H1 (cell line): ENCODE measurements at regions not wholly inside any gene's neighbourhood (a gene's known extent, or its start where the extent isn't known, plus 50 kb on each side); places are given as distances from the start of the nearest gene placed in this dataset.

ENCODE experiments used
- CTCF ChIA-PET: fragments of 300-600 bp; sonication (Branson Sonifier 250); formaldehyde crosslinking; loops from one replicate; lab custom pipeline; 2021; ENCODE audit not compliant: partially characterized antibody; lab: Charles Lee
- POLR2A ChIA-PET: fragments of 300-600 bp; sonication (Branson Sonifier 250); formaldehyde crosslinking; loops from one replicate; lab custom pipeline; 2021; ENCODE audit warnings: inconsistent platforms; ENCODE audit not compliant: partially characterized antibody; lab: Charles Lee
- DNase-seq, 2 experiments: peaks; one replicate each; pipeline versions ENCODE4 v3.0.0 to v3.0.0-alpha.2; 2010 to 2022; ENCODE audit warnings: low spot score in 2 of 2, low read depth in 1 of 2, mixed read lengths in 1 of 2
- FAIRE-seq: peaks from 2 replicates; lab custom pipeline; 2011; peaks lifted over from hg19 to GRCh38; lab: Jason Lieb, UNC
- H2AFZ ChIP-seq: 2 replicates; pipeline ENCODE4 v1.8.1; 2012; ENCODE audit warnings: low read length, inconsistent platforms
- H2AK5ac ChIP-seq: 2 replicates; pipeline ENCODE4 v1.6.1; 2013; ENCODE audit warnings: low read depth, low read length
- H2BK120ac ChIP-seq: replicated peaks from 2 replicates; pipeline ENCODE3; 2013; ENCODE audit warnings: low read depth, low read length, inconsistent platforms
- H2BK12ac ChIP-seq: 2 replicates; pipeline ENCODE4 v1.6.1; 2013; ENCODE audit warnings: low read depth, low read length
- H2BK15ac ChIP-seq: 2 replicates; pipeline ENCODE4 v1.6.1; 2013; ENCODE audit warnings: low read length
- H2BK20ac ChIP-seq: 2 replicates; pipeline ENCODE4 v1.6.1; 2013; ENCODE audit warnings: low read length
- H2BK5ac ChIP-seq: 2 replicates; pipeline ENCODE4 v1.6.1; 2013; ENCODE audit warnings: low read depth, low read length
- H3K14ac ChIP-seq: 2 replicates; pipeline ENCODE4 v1.6.1; 2013; ENCODE audit warnings: inconsistent platforms; ENCODE audit not compliant: insufficient read length
- H3K18ac ChIP-seq: 2 replicates; pipeline ENCODE4 v1.6.1; 2013; ENCODE audit warnings: low read length; ENCODE audit errors: extremely low read depth
- H3K23ac ChIP-seq: 2 replicates; pipeline ENCODE4 v1.6.1; 2013; ENCODE audit warnings: inconsistent platforms; ENCODE audit not compliant: insufficient read length
- H3K23me2 ChIP-seq: 2 replicates; pipeline ENCODE4 v1.6.1; 2013; ENCODE audit warnings: low read depth, low read length
- H3K27ac ChIP-seq: 2 replicates; pipeline ENCODE4 v1.6.1; 2011; ENCODE audit warnings: low read depth, low read length, inconsistent platforms
- H3K27me3 ChIP-seq, 4 experiments: replicated peaks in 1 of 4; 1 replicate in 1 of 4; 2 replicates in 3 of 4; pipeline versions ENCODE4 v1.6.1 to v1.8.1; 2011 to 2013; ENCODE audit warnings: low read length in 3 of 4, mild to moderate bottlenecking in 3 of 4, inconsistent platforms in 2 of 4, mixed read lengths in 2 of 4, moderate library complexity in 1 of 4; ENCODE audit not compliant: control insufficient read depth in 3 of 4, insufficient read depth in 3 of 4; ENCODE audit errors: extremely low read depth in 1 of 4
- H3K36me3 ChIP-seq, 4 experiments: 2 replicates each; pipeline versions ENCODE4 v1.6.1 to v1.8.1; 2011 to 2013; ENCODE audit warnings: mild to moderate bottlenecking in 4 of 4, low read length in 3 of 4, moderate library complexity in 2 of 4, control low read depth in 1 of 4, inconsistent platforms in 1 of 4; ENCODE audit not compliant: insufficient read depth in 4 of 4, control insufficient read depth in 2 of 4
- H3K4ac ChIP-seq: replicated peaks from 2 replicates; pipeline ENCODE3; 2013; ENCODE audit warnings: low read length, low read depth, mixed read lengths, inconsistent platforms; ENCODE audit not compliant: insufficient read length
- H3K4me1 ChIP-seq, 4 experiments: replicated peaks in 1 of 4; 1 replicate in 1 of 4; 2 replicates in 3 of 4; pipeline versions ENCODE4 v1.6.1 to v1.8.1; 2011 to 2013; ENCODE audit warnings: low read length in 3 of 4, inconsistent platforms in 2 of 4, mixed read lengths in 1 of 4; ENCODE audit not compliant: insufficient read depth in 4 of 4, control insufficient read depth in 3 of 4
- H3K4me2 ChIP-seq, 2 experiments: 2 replicates each; pipeline versions ENCODE4 v1.6.1 to v1.8.1; 2011 to 2013; ENCODE audit warnings: low read depth in 2 of 2, low read length in 2 of 2, control low read depth in 1 of 2, inconsistent platforms in 1 of 2, mild to moderate bottlenecking in 1 of 2; ENCODE audit not compliant: insufficient read depth in 1 of 2
- H3K4me3 ChIP-seq, 4 experiments: fragments of 200-600, 300-600 bp in 1 of 4; sonication (generic), shearing (Covaris generic), sonication (Bioruptor Twin) in 1 of 4; 2 replicates each; pipeline versions ENCODE4 v1.5.1 to v1.8.1; 2011 to 2016; ENCODE audit warnings: low read length in 4 of 4, low read depth in 3 of 4, control low read depth in 2 of 4, inconsistent platforms in 2 of 4, mild to moderate bottlenecking in 2 of 4, mixed read lengths in 1 of 4, moderate library complexity in 1 of 4; ENCODE audit not compliant: insufficient read depth in 2 of 4; ENCODE audit errors: extremely low read depth in 1 of 4
- H3K56ac ChIP-seq: replicated peaks from 2 replicates; pipeline ENCODE3; 2013; ENCODE audit warnings: low read depth, mild to moderate bottlenecking, mixed read lengths, low read length, inconsistent platforms; ENCODE audit not compliant: insufficient read length
- H3K79me1 ChIP-seq: 2 replicates; pipeline ENCODE4 v1.6.1; 2013; ENCODE audit warnings: low read depth, low read length, control low read depth
- H3K79me2 ChIP-seq, 2 experiments: 2 replicates each; pipeline versions ENCODE4 v1.6.1 to v1.8.1; 2012 to 2013; ENCODE audit warnings: low read length in 2 of 2, mild to moderate bottlenecking in 2 of 2, inconsistent platforms in 1 of 2; ENCODE audit not compliant: insufficient read depth in 2 of 2, control insufficient read depth in 1 of 2
- H3K9ac ChIP-seq, 4 experiments: replicated peaks in 1 of 4; 1 replicate in 1 of 4; 2 replicates in 3 of 4; pipeline versions ENCODE4 v1.6.1 to v1.8.1; 2011 to 2013; ENCODE audit warnings: low read depth in 3 of 4, low read length in 3 of 4, control low read depth in 2 of 4, mild to moderate bottlenecking in 2 of 4, moderate library complexity in 2 of 4, inconsistent platforms in 1 of 4; ENCODE audit errors: extremely low read depth in 1 of 4
- H3K9me3 ChIP-seq, 2 experiments: 2 replicates each; pipeline versions ENCODE4 v1.6.1 to v1.8.1; 2012 to 2013; ENCODE audit warnings: mild to moderate bottlenecking in 2 of 2, moderate library complexity in 2 of 2, control low read depth in 1 of 2, inconsistent platforms in 1 of 2, low read depth in 1 of 2, low read length in 1 of 2, mixed read lengths in 1 of 2; ENCODE audit not compliant: insufficient read depth in 2 of 2
- H4K20me1 ChIP-seq, 2 experiments: replicated peaks in 1 of 2; 2 replicates each; pipeline versions ENCODE3 to v1.8.1; 2011 to 2013; ENCODE audit warnings: inconsistent platforms in 2 of 2, low read length in 2 of 2, mild to moderate bottlenecking in 1 of 2; ENCODE audit not compliant: insufficient read depth in 2 of 2, control insufficient read depth in 1 of 2
- H4K5ac ChIP-seq: 2 replicates; pipeline ENCODE4 v1.6.1; 2013; ENCODE audit warnings: low read length, low read depth, mixed read lengths, inconsistent platforms; ENCODE audit not compliant: insufficient read length
- H4K8ac ChIP-seq: 2 replicates; pipeline ENCODE4 v1.8.0; 2013; ENCODE audit warnings: mild to moderate bottlenecking, moderate library complexity, low read length, inconsistent platforms; ENCODE audit not compliant: insufficient read depth; ENCODE audit errors: extremely low read depth
- H4K91ac ChIP-seq: replicated peaks from 2 replicates; pipeline ENCODE3; 2013; ENCODE audit warnings: low read length, mixed read lengths, inconsistent platforms; ENCODE audit not compliant: insufficient read length
- WGBS, 2 experiments: shearing (Covaris generic) in 1 of 2; methylation state at CpG; one replicate each; pipeline versions ENCODE4 v1.1.6 to v1.1.7; 2013 to 2015; ENCODE audit warnings: low lambda C conversion rate in 2 of 2, mixed read lengths in 2 of 2, inconsistent platforms in 1 of 2, low coverage in 1 of 2, missing lambda C conversion rate in 1 of 2; ENCODE audit not compliant: insufficient replicate concordance in 2 of 2, insufficient coverage in 1 of 2, insufficient read length in 1 of 2; ENCODE audit errors: extremely low coverage in 1 of 2, missing lambda C conversion rate in 1 of 2; 5-methylcytosine and 5-hydroxymethylcytosine counted together
- TF ChIP-seq, protein P1 (sequence below): fragments of 300-600 bp; sonication (generic); IDR thresholded peaks from 2 replicates; pipeline ENCODE4 v1.7.1; 2012; ENCODE audit warnings: low read length, moderate library complexity, mild to moderate bottlenecking, inconsistent platforms; ENCODE audit not compliant: insufficient replicate concordance

DNA sequence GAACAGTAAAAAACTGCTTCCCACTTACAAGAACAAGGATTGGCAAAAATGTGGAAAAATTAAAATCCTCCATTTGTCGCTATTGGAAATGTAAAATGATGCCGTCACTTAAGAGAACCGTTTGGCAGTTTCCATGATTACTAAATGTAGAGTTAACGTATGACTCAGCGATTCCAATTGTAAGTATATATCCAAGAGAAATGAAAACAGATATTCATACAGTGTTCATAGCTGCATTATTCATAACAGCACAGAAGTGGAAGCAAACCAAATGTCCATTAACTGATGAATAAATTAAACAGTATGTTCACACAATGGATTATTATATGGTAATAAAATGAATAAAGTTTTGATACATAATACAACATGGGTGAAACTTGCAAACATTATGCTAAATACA is 971.0 kb downstream of the AMY1C start:
- no peak overlapping the region for H4K91ac ChIP-seq
- H2BK12ac ChIP-seq = no peak overlapping the region
- no peak overlapping the region for H3K23ac ChIP-seq
- 94% methylated on average over 5 of the region's 5 CpGs; no CpG with 5 or more reads in 1 of the 2 experiments for WGBS, 2 experiments
- no peaks in the 10 kb centered on the region for H3K4me1 ChIP-seq
- H3K79me2 ChIP-seq = no peaks in the 10 kb centered on the region
- H2BK120ac ChIP-seq = no peak overlapping the region
- H3K18ac ChIP-seq = no peak overlapping the region
- no peak overlapping the region for H4K5ac ChIP-seq
- FAIRE-seq (no peak), DNase-seq (no peak)
- no peaks in the 10 kb centered on the region for H3K27me3 ChIP-seq
- no peak overlapping the region for H2BK5ac ChIP-seq
- H3K79me1 ChIP-seq = no peaks in the 10 kb centered on the region
- H4K8ac ChIP-seq = no peak overlapping the region
- no peaks in the 10 kb centered on the region for H4K20me1 ChIP-seq
- no peak overlapping the region for H3K14ac ChIP-seq
- H3K9me3 ChIP-seq = no peaks in the 10 kb centered on the region
- H2AK5ac ChIP-seq = no peak overlapping the region
- POLR2A ChIA-PET = no interaction called here
- no peak overlapping the region for H3K56ac ChIP-seq
- H2BK15ac ChIP-seq = no peak overlapping the region
- H3K4ac ChIP-seq = no peak overlapping the region
- H3K4me2 ChIP-seq = no peak overlapping the region
- no peak overlapping the region for H2BK20ac ChIP-seq
- H3K9ac ChIP-seq = no peak overlapping the region
- CTCF ChIA-PET = no interaction called here
- no peak overlapping the region for H2AFZ ChIP-seq
- no peaks in the 10 kb centered on the region for H3K36me3 ChIP-seq
- no peaks in the 10 kb centered on the region for H3K23me2 ChIP-seq
- no peak overlapping the region for H3K4me3 ChIP-seq
- no peak overlapping the region for H3K27ac ChIP-seq
- TF ChIP-seq, protein P1, sequence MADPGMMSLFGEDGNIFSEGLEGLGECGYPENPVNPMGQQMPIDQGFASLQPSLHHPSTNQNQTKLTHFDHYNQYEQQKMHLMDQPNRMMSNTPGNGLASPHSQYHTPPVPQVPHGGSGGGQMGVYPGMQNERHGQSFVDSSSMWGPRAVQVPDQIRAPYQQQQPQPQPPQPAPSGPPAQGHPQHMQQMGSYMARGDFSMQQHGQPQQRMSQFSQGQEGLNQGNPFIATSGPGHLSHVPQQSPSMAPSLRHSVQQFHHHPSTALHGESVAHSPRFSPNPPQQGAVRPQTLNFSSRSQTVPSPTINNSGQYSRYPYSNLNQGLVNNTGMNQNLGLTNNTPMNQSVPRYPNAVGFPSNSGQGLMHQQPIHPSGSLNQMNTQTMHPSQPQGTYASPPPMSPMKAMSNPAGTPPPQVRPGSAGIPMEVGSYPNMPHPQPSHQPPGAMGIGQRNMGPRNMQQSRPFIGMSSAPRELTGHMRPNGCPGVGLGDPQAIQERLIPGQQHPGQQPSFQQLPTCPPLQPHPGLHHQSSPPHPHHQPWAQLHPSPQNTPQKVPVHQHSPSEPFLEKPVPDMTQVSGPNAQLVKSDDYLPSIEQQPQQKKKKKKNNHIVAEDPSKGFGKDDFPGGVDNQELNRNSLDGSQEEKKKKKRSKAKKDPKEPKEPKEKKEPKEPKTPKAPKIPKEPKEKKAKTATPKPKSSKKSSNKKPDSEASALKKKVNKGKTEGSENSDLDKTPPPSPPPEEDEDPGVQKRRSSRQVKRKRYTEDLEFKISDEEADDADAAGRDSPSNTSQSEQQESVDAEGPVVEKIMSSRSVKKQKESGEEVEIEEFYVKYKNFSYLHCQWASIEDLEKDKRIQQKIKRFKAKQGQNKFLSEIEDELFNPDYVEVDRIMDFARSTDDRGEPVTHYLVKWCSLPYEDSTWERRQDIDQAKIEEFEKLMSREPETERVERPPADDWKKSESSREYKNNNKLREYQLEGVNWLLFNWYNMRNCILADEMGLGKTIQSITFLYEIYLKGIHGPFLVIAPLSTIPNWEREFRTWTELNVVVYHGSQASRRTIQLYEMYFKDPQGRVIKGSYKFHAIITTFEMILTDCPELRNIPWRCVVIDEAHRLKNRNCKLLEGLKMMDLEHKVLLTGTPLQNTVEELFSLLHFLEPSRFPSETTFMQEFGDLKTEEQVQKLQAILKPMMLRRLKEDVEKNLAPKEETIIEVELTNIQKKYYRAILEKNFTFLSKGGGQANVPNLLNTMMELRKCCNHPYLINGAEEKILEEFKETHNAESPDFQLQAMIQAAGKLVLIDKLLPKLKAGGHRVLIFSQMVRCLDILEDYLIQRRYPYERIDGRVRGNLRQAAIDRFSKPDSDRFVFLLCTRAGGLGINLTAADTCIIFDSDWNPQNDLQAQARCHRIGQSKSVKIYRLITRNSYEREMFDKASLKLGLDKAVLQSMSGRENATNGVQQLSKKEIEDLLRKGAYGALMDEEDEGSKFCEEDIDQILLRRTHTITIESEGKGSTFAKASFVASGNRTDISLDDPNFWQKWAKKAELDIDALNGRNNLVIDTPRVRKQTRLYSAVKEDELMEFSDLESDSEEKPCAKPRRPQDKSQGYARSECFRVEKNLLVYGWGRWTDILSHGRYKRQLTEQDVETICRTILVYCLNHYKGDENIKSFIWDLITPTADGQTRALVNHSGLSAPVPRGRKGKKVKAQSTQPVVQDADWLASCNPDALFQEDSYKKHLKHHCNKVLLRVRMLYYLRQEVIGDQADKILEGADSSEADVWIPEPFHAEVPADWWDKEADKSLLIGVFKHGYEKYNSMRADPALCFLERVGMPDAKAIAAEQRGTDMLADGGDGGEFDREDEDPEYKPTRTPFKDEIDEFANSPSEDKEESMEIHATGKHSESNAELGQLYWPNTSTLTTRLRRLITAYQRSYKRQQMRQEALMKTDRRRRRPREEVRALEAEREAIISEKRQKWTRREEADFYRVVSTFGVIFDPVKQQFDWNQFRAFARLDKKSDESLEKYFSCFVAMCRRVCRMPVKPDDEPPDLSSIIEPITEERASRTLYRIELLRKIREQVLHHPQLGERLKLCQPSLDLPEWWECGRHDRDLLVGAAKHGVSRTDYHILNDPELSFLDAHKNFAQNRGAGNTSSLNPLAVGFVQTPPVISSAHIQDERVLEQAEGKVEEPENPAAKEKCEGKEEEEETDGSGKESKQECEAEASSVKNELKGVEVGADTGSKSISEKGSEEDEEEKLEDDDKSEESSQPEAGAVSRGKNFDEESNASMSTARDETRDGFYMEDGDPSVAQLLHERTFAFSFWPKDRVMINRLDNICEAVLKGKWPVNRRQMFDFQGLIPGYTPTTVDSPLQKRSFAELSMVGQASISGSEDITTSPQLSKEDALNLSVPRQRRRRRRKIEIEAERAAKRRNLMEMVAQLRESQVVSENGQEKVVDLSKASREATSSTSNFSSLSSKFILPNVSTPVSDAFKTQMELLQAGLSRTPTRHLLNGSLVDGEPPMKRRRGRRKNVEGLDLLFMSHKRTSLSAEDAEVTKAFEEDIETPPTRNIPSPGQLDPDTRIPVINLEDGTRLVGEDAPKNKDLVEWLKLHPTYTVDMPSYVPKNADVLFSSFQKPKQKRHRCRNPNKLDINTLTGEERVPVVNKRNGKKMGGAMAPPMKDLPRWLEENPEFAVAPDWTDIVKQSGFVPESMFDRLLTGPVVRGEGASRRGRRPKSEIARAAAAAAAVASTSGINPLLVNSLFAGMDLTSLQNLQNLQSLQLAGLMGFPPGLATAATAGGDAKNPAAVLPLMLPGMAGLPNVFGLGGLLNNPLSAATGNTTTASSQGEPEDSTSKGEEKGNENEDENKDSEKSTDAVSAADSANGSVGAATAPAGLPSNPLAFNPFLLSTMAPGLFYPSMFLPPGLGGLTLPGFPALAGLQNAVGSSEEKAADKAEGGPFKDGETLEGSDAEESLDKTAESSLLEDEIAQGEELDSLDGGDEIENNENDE = no peak
